GM21381 (cell line): ENCODE measurements at regions not wholly inside any gene's neighbourhood (a gene's known extent, or its start where the extent isn't known, plus 50 kb on each side); places are given as distances from the start of the nearest gene placed in this dataset.

ENCODE experiments used
- ATAC-seq: cut with Tn5 transposase; IDR thresholded peaks from one replicate; pipeline ENCODE4 v1.9.1; 2021; ENCODE audit warnings: mild to moderate bottlenecking, moderate library complexity; ENCODE audit not compliant: unreplicated experiment

- ATAC-seq, result no peak
These were observed 77.5 kb upstream of the MAP1LC3B2 start for GRCh38 chr12:116481726-116482125.

GRCh38 chr12:116482179-116482578 lies 77.0 kb upstream of the MAP1LC3B2 start:
- no peak for ATAC-seq

DNA sequence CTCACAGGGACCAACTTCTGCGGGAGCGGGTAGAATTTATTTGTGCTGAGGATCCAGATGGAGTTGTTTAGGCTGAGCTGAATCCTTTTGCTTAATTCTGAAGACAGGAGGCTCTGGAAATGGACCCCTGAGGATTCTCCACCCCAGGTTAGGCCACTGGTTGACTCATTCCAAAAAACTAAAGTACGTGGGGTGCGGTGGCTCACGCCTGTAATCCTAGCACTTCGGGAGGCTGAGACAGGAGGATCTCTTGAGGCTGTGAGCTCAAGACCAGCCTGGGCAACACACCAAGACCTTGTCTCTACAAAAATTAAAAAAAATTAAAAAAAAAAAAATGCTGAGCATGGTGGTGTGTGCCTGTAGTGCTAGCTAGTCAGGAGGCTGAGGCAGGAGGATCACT lies 76.3 kb upstream of the MAP1LC3B2 start:
- ATAC-seq, result no peak

DNA sequence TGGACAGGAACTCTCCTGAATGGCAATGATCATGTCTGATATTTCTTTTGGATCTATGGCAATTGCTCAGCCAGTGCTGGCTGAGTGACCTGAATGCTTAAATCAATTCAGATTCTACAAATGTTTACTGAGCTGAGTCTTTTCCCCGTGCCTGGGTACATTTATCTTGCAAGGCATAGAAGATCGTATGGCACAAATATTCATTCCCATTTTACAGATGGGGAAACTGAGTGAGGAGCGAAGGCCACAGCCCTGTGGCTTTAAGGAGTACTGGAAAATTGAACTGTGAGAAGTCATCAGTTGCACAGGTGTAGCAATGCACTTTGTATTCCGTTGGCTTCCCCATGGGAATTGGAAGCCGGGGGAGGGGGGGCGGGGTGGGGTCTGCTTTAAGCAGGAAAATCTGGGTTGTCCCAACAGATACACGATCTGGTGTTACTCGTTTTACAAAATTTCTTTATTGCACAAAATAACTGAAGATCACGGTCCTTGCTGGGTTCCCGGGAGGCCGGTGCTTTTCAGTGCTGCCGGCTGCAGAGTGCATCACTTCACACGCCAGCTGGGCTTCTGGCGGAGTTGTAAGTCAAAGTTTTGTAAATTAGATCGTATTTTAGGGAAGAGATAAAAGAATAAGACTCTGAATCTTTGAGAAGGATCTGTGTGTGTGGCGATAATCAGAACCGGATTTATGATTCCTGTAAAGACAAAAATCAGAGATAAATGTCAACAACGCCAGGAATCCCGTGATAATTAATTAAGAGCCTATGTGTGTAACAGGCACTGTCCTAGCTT lies 75.0 kb upstream of the MAP1LC3B2 start:
- no peak for ATAC-seq

- no peak for ATAC-seq
These were observed 74.4 kb upstream of the MAP1LC3B2 start for GRCh38 chr12:116484807-116485206.

- no peak for ATAC-seq
These were observed 70.1 kb upstream of the MAP1LC3B2 start for GRCh38 chr12:116489116-116489515.

DNA sequence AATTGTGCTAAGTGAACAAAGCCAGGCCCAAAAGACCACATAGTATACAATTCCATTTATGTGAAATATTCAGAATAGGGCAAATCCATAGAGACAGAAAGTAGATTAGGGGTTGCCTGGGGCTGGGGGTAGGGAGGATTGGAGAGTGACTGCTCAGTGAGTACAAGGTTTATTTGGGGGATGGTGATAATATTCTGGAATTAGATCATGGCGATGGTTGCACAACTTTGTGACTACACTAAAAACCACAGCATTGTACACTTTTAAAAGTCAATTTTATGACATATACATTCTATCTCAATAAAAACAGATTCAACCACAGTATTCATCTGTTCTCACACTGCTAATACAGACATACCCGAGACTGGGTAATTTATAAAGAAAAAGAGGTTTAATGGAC lies 68.7 kb upstream of the MAP1LC3B2 start:
- ATAC-seq, result no peak

DNA sequence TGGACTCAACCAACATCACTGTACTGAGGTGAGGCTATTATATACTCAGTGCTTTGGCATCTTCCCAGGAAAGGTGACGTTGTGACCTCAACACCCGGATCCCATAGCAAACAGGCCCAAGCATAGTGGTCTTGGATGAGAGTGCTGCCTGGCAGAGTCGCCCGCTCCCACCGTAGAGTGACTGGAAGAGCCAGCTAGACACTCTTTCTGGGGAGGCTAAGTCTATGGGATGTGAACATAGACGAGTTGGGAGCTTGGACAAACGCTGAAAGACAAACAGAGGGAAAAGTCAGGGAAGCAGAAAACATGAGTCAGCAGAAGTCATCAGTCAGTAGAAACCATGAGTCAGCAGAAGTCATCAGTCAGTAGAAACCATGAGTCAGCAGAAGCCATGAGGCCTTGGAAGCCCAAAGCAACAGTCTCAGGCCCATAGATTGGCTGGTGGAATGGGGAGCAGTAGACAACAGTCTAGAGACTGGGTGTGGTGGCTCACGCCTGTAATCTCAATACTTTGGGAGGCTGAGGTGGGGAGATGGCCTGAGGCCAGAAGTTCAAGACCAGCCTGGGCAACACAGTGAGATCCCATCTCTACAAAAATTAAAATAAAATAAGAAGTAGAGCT lies 66.4 kb upstream of the MAP1LC3B2 start:
- no peak for ATAC-seq

DNA sequence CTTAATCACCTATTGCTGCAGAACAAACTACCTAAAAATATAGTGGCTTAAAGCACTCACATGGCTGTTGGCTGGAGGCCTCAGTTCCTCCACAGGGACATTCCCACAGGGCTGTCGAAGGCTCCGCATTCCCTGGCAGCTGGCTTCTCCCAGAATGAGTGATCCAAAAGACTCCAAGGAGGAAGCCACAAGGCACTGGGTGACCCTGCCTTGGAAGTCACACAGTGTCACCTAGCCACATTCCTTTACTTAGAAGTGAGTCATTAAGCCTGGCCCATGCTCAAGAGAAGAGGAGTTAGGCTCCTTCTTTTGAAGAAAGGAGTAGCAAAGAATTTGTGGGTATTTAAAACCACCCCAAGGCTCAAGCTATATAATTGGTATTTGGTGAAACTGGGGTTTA lies 63.9 kb upstream of the MAP1LC3B2 start:
- no peak for ATAC-seq

GRCh38 chr12:116497051-116497591 lies 62.1 kb upstream of the MAP1LC3B2 start:
- ATAC-seq, result no peak

DNA sequence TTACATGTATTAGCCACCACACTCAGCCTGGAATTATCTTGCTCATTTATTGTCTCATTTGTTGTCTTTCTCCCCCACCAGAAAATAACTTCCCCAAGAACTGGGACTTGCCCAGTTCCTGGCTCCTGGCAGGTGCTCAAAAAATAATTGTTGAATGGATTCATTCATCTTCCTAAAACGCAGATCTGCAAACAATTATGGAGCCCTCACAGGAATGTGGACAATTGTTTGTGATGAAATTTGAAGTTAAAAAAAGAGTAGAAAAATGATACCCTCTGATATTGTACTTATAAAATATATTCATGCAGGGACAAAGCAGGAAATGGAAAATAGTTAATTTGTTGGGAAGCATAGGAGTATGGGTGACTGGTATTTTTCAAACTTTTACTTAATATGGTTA lies 60.7 kb upstream of the MAP1LC3B2 start:
- no peak for ATAC-seq

GRCh38 chr12:116502141-116502725 lies 56.9 kb upstream of the MAP1LC3B2 start:
- ATAC-seq, result no peak

GRCh38 chr12:116502989-116503496 lies 56.1 kb upstream of the MAP1LC3B2 start:
- no peak for ATAC-seq

DNA sequence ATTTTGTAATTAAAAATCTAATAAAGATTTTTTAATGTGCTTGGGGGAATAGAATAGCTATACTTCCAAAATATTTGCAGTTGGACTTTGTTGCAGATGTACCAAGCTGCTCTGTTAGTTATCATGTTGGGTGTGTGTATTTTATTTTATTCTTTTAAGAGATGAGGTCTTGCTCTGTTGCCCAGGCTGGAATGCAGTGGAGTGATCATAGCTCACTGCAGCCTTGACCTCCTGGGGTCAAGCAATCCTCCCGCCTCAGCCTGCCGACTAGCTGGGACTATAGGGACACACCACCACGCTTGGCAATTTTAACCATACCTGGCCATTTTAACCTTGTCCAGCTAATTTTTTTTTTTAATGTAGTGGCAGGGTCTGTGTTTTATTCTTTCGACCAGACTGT lies 54.7 kb upstream of the MAP1LC3B2 start:
- no peak for ATAC-seq

DNA sequence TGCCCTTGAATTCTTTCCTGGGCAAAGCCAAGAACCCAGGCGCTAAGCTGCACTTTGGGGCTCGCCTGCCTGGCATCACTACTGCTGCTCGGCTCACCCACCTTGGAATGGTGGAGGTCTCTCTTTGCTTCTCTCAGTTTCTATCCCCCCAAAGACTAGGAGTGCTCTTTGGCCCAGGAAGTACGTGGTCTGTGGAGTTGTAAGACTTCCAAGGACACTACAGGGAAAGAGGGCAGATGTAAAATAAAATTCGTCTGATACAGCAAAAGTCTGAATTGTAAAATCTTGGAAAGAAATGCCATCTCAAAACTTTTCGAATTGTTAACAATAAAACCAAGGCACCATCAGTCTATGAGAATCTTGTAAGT lies 52.5 kb upstream of the MAP1LC3B2 start:
- ATAC-seq, result no peak

- no peak for ATAC-seq
These were observed 50.7 kb upstream of the MAP1LC3B2 start for GRCh38 chr12:116508145-116509121.
